HG03025 (cell line): ENCODE measurements at regions not wholly inside any gene's neighbourhood (a gene's known extent, or its start where the extent isn't known, plus 50 kb on each side); places are given as distances from the start of the nearest gene placed in this dataset.
"Not testable (repeated sequence)": the region's sequence is repeated elsewhere in the genome, so short reads cannot be mapped to it uniquely, and the experiment has no call there.

Source experiments
- ATAC-seq: cut with Tn5 transposase; IDR thresholded peaks from one replicate; pipeline ENCODE4 v1.9.1; 2021; ENCODE audit warnings: mild to moderate bottlenecking, moderate library complexity; ENCODE audit not compliant: unreplicated experiment, low FRiP score

DNA sequence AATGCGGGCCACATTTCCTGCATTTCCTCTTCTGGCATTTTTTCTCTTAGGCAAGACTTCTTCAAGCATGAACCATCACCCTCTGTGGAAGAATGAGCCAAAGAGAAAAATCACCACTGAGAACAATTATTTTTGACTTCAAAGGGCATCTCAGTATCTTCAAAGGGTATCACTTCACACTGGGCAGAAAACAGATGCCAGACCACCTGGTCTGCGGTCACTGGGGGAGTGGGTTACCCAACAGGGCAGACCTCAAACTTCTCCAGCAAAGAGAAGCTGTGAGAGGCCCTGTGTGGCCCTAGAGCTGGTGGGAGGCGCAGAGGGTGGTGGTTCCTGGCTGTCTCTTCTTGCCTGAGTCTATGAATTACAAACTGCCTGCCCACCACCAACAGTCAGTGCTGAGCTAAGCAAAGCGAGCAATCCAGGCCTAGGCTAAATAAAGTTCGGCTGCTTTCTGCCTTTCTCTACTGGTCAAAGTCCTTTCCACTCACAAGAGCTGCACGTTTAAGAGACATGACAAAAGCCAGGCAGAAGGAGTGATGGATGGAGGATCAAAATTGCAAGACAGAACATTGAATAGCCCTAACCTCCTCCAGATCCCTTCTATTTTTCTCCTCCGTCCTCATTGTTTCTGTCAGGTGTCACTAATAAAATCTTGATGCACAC lies 602.7 kb upstream of the CDH5 start:
- no peak for ATAC-seq

DNA sequence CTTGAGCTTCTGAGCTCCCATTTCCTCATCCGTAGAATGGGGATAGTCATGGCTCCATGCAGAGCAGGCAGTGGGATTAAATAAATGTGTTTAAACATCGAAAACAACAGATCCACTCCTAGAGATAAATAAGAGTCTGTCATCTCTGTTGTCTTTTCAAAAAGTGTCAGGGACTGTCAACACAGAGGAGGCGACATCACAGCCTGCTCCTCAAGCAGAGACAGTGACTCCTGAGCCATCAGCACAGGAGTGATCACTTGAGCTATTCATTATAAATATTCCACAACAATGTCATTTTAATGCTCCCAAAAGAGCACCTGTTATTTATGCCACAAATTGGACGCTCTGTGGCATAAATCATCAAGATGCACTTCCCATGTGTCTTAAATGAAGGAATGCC lies 605.6 kb upstream of the CDH5 start:
- ATAC-seq: no peak

DNA sequence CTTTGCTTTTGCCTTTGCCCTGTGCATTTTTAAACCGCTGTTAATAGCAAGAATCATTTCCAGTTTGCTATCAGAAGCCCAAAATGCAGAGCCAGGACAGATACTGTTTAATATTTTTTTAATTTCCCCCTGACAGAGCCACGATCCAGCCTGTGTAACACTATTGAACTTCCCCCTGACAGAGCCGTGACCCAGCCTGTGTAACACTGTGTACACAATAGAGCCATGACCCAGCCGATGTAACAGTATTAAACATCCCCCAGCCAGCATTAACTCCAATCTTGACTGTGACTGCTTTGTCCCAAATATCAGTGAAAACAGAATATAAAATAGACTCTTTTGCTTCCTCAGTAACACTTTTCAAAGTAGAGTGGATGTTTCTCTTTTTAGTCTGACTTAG lies 607.9 kb upstream of the CDH5 start:
- ATAC-seq: no peak

DNA sequence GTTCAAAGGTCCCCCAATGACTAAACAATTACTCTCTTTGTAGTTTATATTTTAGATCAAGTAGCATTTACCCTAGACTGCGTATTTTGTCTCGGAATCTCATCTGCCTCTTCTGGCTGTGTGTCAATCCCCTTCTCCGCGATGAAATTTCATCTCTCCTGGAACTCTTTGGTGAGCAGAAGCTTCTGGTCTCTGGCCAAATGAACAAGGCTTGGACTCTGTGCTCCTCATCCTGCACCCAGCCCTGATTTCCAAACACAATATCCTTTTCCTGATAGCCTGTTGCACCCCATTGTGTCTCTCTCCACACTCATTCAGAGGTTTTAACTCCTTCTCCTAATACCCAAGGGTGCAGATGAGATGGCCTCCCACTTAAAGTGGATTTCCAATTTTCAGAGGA lies 609.4 kb upstream of the CDH5 start:
- no peak for ATAC-seq

DNA sequence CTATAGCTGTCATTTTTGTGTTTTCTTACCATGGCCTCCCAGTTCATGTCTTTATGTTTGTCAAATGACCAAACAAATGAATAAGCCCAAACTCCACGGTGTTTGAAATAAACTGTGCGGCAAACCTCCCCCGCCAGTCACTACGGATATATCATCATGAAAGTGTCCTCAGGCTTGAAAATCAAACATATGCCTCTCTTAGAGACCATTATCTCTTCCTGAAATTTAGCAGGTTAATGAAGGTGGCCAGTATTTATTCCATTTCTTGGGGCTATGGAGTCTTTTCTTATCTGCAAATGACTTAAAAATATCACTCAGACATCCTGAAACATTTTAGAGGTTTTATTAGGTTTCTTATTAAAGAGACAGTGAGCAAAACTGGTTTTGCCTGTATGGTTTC lies 610.3 kb upstream of the CDH5 start:
- no peak for ATAC-seq

DNA sequence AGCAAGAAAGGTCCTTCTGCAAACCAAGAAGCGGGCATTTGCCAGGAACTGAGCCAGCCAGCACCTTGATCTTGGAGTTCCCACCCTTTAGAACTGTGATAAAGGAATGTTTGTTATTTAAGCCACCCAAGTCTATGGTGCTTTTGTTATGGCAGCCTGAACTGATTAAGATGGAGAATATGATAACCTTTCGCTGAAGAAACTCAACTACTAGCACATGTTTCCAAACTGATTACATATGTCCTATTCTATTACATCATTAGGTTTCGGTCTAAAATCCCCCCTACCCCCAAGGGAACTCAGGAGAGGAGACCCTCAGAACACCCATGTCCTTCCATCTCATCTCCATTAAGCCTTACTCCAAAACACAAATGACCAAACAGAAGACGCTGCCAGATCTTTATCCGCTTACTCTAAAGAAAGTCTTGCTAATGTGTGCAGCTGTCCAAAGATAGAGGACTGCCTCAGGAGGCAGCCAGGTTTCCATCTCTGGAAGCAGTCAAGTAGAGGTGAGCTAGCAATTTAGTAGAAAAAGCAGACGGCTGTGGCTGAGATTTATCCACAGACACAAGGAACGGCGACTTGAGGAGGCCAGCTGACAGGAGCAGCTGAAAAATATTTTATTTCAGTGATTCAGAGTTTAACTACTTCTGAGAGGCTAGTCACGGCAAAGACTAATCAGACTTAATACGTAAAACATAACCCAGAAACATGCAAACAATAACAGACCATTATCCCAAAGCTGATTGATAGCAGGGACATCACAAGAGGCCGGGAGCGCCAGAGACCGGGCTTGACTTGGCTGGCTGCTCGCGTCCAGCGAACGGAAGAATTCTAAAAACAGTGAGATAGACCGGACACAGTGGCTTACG lies 611.4 kb upstream of the CDH5 start:
- ATAC-seq: no peak

DNA sequence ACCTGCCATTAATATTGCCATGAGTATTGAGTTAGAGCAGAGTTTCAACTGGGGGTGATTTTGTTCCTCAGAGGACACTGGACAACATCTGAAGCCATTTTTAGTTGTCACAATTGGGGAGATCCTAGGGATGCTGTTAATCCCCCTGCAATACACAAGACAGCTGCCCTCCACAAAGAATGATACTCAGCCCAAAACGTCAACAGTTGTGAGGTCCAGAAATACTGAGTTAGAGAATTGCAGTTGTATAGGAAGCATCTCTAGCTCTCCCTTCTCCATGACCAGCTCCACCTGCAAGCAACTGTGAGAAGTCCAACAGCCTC lies 614.0 kb upstream of the CDH5 start:
- ATAC-seq: no peak

DNA sequence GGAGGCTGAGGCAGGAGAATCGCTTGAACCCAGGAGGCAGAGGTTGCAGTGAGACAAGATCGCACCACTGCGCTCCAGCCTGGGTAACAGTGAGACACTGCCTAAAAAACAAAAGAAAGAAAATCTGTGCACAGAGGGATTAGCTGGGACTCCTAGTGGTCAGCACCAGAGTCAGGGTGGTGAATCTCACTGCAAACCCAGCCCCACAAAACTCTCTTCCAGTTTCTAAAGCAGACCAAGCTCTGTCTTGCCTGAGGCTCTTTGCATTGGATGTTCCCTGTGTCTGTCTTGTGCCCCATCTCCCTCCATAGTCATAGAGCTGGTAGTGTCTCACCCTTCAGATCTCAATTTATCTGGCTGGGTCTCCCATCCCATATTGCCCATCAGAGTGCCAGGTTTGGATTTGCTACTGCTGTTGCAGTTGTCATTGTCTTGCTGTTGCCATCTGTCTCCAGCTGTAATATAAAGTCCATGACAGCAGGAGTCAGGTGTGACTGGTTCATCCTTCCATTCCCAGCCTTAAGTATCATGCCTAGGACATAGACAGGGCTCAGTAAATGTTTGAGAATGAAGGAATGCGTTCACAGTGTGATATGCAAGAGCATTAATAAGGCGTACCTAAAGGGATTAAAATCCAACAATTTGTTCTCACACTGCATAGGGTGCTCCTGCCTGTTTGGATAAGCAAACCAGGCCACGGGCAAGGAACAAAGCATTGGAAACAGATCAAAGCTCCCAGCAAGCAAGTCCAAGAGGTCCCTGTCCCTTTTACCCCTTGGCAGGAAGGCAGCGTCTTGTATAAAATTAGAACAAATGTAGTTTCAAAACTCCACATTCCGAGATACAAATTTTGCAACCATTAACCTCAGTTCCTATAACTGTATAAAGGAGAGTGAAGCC lies 614.6 kb upstream of the CDH5 start:
- ATAC-seq: no peak

DNA sequence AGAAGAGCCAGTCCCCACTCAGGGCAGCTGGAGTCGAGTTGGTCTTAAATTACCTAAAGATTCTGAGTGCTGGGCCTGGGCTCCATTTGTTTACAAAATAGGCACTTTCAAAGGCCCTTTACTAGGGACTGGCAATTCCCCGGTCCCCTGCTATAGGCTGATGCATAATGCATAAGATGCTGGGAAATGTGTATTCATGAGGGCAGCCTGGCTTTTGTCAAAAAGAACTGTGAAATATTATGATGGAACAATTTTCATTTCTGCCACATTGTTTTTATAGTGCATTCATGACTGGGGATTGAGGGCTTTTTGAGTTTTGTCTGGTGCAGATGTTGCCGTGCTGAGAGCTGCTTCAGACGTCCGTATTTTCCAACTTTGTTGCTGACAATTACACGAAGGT lies 617.0 kb upstream of the CDH5 start:
- ATAC-seq: no peak

DNA sequence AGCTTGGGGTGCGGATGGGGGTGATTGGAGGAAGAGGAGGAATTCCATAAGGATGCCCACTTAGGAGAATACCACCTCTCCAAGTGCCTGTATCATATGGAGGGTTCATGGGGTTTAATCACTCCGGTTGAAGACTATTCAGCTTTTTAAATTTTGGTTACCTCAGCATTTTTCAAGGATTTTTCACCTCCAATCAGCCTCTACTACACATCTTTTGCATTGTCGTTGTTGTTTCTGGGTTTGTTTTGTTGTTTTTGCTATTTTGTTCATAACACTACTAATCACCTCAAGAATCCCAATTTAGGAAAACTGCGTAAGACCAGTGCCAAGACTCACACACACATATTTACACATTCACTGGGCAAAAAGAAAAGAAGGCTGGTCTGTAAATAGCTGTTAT lies 619.5 kb upstream of the CDH5 start:
- ATAC-seq: no peak

DNA sequence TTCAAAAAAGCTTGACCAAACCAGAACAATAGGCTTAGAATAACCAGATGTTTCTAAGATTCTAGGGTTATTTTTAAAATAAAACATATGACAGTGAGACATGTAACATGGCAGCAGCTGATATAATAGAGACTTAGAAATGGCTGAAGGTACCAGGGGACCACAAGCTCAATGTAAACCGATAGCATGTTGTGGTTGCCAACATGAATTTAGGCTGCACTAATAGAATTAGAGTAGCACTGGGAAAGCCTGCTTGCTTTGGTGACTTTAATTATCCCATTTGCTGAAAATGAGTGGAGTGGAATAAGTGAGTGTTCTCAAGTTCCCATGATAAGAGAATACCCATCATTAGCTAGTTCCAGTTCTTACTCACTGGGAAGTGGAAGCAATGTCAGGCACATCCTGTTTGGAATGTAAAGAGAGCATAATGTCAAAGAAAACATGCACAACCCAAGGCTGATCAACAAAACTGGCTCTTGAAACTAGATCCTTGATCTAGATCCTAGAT lies 621.2 kb upstream of the CDH5 start:
- no peak for ATAC-seq

DNA sequence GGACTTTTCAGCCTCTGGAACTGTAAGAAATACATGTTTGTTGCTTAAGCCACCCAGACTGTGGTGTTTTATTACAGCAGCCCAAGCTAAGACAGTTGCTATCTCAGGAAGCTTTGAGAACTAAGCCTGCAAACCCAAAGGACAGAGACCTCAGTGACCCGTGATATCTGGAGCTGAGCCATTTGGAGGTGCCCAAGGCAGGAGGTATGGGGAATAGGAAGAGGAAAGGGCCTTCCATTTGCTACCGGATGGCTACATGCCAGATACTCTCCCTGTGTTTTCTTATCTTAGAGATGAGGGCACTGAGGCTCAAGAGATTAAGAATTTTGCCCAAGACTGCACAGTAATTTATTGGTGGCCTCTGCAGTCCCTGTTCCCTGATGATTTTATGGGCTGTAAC lies 622.1 kb upstream of the CDH5 start:
- ATAC-seq: no peak

DNA sequence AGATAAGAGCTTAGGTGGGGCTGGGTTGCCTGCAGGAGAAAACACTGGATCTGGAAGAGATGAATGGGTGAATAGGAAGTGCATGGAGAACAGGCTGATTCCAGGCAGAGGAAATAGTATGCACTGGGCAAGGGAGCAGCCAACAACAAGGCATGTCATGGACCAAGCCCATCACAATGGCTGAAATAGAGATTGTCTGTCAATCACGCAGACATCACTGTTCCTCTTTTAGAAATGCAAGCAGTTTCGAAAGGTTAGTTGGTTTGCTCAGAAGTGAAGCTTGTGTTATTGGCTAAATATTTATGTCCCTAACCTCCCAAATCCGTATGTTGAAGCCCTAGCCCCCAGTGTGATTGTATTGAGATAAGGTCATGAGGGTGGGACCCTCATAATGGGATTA lies 621.7 kb upstream of the CDH11 start:
- no peak for ATAC-seq

DNA sequence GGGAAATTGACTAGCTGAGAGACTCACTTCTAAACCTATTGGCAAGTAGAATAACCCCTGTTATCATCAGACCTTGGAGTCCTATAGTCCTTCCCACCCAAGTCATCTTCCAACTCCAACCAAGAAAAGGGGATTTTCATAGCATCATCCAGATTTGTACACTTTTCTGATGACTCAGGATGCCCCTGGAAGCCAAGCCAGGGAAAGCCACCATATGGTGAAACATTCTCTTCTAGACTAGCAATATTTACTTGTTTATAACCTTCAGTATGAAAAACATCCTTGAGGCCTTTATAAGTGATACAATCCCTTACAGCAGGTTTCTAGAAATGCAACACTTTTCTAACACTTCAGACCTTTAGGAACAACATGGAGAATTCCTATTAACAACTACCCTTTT lies 618.8 kb upstream of the CDH11 start:
- ATAC-seq: no peak

DNA sequence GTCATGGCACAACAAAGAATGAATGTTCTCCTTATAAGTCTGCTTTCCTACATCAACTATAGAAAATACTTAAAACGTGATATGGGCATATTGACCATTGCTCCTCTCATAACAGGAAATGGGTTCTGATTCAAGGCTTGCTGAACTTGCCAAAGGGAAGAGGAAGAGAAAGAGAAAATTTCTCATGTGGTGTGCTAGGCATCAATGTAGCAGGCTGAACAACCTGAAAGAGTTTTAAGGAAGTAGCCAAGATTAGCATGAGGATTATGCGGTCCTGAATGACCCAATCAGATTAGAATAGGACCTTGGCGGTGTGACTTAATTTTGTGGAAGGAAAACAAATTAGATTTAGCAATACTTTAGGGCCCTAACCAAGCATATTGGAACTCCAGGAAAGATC lies 617.7 kb upstream of the CDH11 start:
- no peak for ATAC-seq

DNA sequence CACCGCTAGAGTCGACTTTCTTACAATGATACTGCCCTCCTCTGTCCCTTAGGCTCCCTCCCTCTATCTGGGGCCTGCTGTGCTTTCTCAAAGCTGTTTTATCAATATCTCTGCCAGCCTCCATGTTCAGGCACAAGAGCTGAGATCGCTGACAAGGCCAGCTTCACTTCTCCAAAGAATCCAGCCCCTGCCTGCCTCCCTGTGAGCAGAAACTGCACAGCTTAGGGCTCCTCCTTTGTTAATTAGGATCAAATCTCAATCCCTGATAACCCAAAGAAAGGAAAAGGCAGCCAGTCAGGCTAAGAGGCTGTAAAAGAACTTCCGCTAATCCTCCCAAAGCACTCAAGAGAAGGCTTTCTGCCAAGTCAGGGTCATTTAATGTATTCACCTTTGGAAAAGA lies 616.0 kb upstream of the CDH11 start:
- no peak for ATAC-seq

DNA sequence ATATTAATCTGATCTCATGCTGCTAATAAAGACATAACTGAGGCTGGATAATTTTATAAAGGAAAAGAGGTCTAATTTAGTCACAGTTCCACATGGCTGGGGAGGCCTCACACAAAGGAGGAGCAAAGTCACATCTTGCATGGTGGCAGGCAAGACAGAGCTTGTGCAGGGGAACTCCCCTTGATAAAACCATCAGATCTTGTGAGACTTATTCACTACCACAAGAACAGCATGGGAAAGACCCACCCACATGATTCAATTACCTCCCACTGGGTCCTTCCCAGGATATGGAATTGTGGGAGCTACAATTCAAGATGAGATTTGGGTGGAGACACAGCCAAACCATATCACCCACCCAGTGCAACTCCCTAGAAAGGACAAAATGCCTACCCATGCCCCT lies 613.8 kb upstream of the CDH11 start:
- ATAC-seq: not testable (repeated sequence)

DNA sequence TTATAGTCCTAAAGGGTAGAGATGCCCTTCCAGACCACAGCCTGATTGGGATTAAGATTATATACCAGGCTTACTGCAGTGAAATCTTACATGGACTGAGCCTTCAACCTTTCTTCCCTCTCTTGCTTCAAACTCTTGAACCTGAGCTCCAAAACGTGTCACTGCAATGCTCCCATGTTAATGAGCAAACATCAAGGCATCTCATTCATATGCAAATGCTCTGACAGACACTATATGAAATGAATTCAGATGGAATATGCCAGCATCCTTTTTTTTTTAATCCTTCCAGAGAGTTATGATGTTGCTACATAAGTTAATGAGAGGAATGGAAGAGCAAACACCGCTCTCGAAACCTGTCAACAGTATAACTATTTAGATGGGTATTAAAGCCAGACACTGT lies 611.9 kb upstream of the CDH11 start:
- ATAC-seq: no peak

DNA sequence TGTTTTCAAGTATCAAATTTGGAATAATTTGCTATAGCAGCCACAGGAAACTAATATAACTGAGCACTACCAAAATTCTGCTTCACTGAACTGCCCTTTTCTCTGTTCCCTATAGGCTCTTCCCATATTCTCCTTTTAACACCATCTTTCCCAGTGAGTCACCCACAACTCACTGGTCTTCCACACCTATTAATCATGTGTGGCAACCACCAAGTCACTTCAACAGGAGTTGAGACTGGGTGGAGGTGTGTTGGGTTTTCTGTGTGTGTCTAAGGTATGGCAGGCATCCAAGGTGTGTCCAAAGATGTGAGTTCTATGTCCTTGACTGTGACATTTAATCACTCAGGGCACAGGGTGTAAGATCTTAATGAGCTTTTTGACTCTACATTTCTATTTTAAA lies 610.0 kb upstream of the CDH11 start:
- ATAC-seq: no peak

DNA sequence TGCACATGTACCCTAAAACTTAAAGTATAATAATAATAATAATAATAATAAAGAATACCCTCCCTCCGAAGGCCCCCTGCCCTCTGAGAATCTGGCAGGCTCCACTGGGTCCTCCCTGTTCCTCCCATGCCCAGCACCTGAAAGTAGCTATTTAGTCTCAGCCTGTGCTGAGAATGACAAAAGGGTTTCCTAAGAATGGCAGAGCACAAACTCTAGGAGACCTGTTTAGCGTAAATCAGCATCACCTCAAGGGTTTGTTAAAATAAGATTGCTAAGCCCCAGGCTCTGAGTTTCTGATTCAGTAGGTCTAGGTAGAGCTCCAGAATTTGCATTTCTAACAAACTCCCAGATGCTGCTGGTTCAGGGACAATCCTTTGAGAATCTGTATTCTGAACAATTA lies 606.8 kb upstream of the CDH11 start:
- no peak for ATAC-seq

DNA sequence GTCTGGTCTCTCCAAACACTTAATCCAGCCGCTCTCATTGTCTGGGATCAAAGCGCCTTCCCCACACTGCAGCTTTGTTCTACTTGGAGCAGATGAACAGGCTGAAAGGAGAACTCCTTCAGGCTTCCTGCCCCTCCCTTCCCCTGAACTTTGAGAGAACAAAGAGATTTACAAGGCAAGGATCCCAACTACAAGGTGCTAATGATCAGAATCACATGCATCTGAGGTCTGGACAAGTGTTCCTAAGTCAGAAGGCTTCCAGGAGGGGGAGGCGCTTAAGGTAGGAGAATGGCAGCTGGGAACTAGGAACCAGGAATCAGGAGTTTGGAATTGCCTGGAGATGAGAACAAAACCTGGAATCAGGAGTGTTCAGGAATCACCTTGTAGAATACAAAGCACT lies 606.3 kb upstream of the CDH11 start:
- no peak for ATAC-seq
